ENCODE measurements at regions not wholly inside any gene's neighbourhood (a gene's known extent, or its start where the extent isn't known, plus 50 kb on each side); places are given as distances from the start of the nearest gene placed in this dataset.

- H3K27ac ChIP-seq, result no peak overlapping the region
- TF ChIP-seq CTCF (conservative IDR thresholded peaks at IDR 0.05), result no peak
- no peak for TF ChIP-seq ZFX (IDR thresholded peaks at IDR 0.05)
Observed at GRCh38 chr3:25229586-25229985, 198.5 kb upstream of the RARB start.

DNA sequence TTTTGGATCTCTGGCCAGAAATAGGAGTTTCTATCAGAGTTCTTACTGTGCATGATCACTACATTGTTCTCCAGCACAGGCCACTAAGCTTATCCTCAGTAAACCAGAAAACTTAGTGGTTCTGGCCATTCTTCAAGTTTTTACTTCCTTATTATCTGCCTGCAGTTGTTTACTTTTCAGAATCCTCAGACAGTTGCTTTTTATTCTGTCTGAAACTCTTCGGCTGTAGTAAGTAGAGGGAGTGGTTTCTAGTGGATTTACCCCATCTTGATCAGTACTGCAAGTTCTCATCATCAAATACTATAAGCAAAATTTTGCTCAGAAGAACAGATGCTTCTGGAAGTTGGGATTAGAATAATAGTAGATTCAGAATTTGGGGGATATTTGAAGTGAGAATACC, 193.0 kb upstream of the RARB start:
- TF ChIP-seq ZFX (IDR thresholded peaks at IDR 0.05) (no peak), CTCF (conservative IDR thresholded peaks at IDR 0.05) (no peak)
- no peak overlapping the region; the same call in 1 of the 2 replicates for H3K27ac ChIP-seq

- no peak overlapping the region for H3K27ac ChIP-seq
- TF ChIP-seq ZFX (IDR thresholded peaks at IDR 0.05) (no peak), CTCF (conservative IDR thresholded peaks at IDR 0.05) (no peak)
Observed at GRCh38 chr3:25235466-25235865, 192.6 kb upstream of the RARB start.

- TF ChIP-seq ZFX (IDR thresholded peaks at IDR 0.05), result no peak
- TF ChIP-seq CTCF (conservative IDR thresholded peaks at IDR 0.05), result no peak
- H3K27ac ChIP-seq, result no peak overlapping the region
Observed at GRCh38 chr3:25237602-25238001, 190.5 kb upstream of the RARB start.

DNA sequence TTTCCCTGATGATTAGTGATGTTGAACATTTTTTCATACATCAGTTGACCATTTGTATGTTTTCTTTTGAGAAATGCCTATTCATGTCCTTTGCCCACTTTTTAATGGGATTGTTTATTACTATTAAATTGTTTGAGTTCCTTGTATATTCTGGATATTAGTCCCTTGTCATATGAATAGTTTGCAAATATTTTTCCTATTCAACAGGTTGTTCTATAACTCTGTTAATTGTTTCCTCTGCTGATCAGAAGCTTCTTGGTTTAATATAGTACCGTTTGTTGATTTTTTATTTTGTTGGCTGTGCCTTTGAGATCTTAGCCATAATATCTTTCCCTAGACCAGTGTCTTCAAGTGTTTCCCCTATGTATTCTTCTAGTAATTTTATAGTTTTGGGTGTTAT, 189.0 kb upstream of the RARB start:
- TF ChIP-seq CTCF (conservative IDR thresholded peaks at IDR 0.05) (no peak), ZFX (IDR thresholded peaks at IDR 0.05) (no peak)

DNA sequence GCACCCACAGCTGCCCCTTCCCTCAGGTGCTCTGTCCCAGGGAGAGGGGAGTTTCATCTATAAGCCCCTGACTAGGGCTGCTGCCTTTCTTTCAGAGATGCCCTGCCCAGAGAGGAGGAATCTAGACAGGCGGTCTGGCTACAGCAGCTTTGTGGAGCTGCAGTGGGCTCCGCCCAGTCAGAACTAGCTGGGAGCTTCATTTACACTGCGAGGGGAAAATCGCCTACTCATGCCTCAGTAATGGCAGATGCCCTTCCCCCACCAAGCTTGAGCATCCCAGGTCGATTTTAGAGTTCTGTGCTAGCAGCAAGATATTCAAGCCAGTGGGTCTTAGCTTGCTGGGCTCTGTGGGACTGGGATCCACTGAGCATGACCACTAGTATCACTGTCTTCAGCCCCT, 181.2 kb upstream of the RARB start:
- TF ChIP-seq CTCF (conservative IDR thresholded peaks at IDR 0.05) (no peak), ZFX (IDR thresholded peaks at IDR 0.05) (no peak)
- no peak overlapping the region for H3K27ac ChIP-seq

More for the DNA sequence above, 189.0 kb upstream of the RARB start:
- H3K27ac ChIP-seq, result no peak overlapping the region

GRCh38 chr3:25252291-25252690, 175.8 kb upstream of the RARB start:
- TF ChIP-seq ZFX (IDR thresholded peaks at IDR 0.05) (no peak), CTCF (conservative IDR thresholded peaks at IDR 0.05) (no peak)
- H3K27ac ChIP-seq, result no peak overlapping the region

Data from C4-2B (cell line).